Forelimb muscle (tissue), 1 donor: ENCODE measurements at regions not wholly inside any gene's neighbourhood (a gene's known extent, or its start where the extent isn't known, plus 50 kb on each side); places are given as distances from the start of the nearest gene placed in this dataset.
"Not testable (repeated sequence)": the region's sequence is repeated elsewhere in the genome, so short reads cannot be mapped to it uniquely, and the experiment has no call there.

ENCODE experiments used
- DNase-seq: peaks from one replicate; pipeline ENCODE4 v3.0.0-alpha.2; 2013; ENCODE audit warnings: low read depth

GRCh38 chr1:106232128-106232527, 824.3 kb upstream of the PRMT6 start:
- DNase-seq, result no peak

- DNase-seq, result no peak
These were observed 823.0 kb upstream of the PRMT6 start for GRCh38 chr1:106233511-106233910.

- no peak for DNase-seq
These were observed 807.1 kb upstream of the PRMT6 start for GRCh38 chr1:106249365-106249764.

GRCh38 chr1:106249810-106250209, 806.7 kb upstream of the PRMT6 start:
- DNase-seq, result no peak

GRCh38 chr1:106254748-106255147, 801.7 kb upstream of the PRMT6 start:
- DNase-seq, result no peak

GRCh38 chr1:106266786-106267185, 789.7 kb upstream of the PRMT6 start:
- DNase-seq, result no peak

GRCh38 chr1:106268070-106268469, 788.4 kb upstream of the PRMT6 start:
- DNase-seq, result no peak

- DNase-seq, result no peak
These were observed 779.6 kb upstream of the PRMT6 start for GRCh38 chr1:106276871-106277270.

GRCh38 chr1:106277786-106278185, 778.7 kb upstream of the PRMT6 start:
- DNase-seq, result no peak

- DNase-seq, result no peak
These were observed 777.8 kb upstream of the PRMT6 start for GRCh38 chr1:106278716-106279115.

- DNase-seq, result no peak
These were observed 767.1 kb upstream of the PRMT6 start for GRCh38 chr1:106289265-106289928.

- DNase-seq, result no peak
These were observed 765.5 kb upstream of the PRMT6 start for GRCh38 chr1:106290805-106291501.

GRCh38 chr1:106292130-106292529, 764.3 kb upstream of the PRMT6 start:
- no peak for DNase-seq

- DNase-seq, result no peak
These were observed 760.0 kb upstream of the PRMT6 start for GRCh38 chr1:106296431-106296830.

- no peak for DNase-seq
These were observed 752.4 kb upstream of the PRMT6 start for GRCh38 chr1:106304106-106304505.

- no peak for DNase-seq
These were observed 736.9 kb upstream of the PRMT6 start for GRCh38 chr1:106319612-106320011.

- no peak for DNase-seq
These were observed 730.9 kb upstream of the PRMT6 start for GRCh38 chr1:106325600-106325999.

- DNase-seq, result no peak
These were observed 712.0 kb upstream of the PRMT6 start for GRCh38 chr1:106344494-106344893.

GRCh38 chr1:106360252-106360651, 696.2 kb upstream of the PRMT6 start:
- DNase-seq, result no peak

- DNase-seq, result no peak
These were observed 689.7 kb upstream of the PRMT6 start for GRCh38 chr1:106366627-106367319.

GRCh38 chr1:106378261-106378660, 678.2 kb upstream of the PRMT6 start:
- DNase-seq, result no peak

GRCh38 chr1:106380772-106381171, 675.7 kb upstream of the PRMT6 start:
- no peak for DNase-seq

GRCh38 chr1:106389160-106389559, 667.3 kb upstream of the PRMT6 start:
- not testable (repeated sequence) for DNase-seq
